Upper lobe of left lung (tissue), 4 donors: ENCODE measurements at regions not wholly inside any gene's neighbourhood (a gene's known extent, or its start where the extent isn't known, plus 50 kb on each side); places are given as distances from the start of the nearest gene placed in this dataset.

ENCODE experiments used
- EP300 ChIP-seq, 4 donors: sonication (generic); formaldehyde crosslinking; IDR thresholded peaks; one replicate each; pipeline ENCODE4 v1.5.1; 2017; ENCODE audit warnings: antibody characterized with exemption in 4 of 4, control low read depth in 2 of 4
- POLR2A ChIP-seq, 4 donors: fragments of 450-650 bp; IDR thresholded peaks; one replicate each; pipeline ENCODE4 v1.5.1; 2016 to 2017; ENCODE audit warnings: antibody characterized with exemption in 4 of 4, mild to moderate bottlenecking in 2 of 4
- POLR2AphosphoS5 ChIP-seq, 2 donors: sonication (generic); formaldehyde crosslinking; IDR thresholded peaks; one replicate each; pipeline ENCODE4 v1.5.1; 2017; ENCODE audit warnings: antibody characterized with exemption in 2 of 2
- TF ChIP-seq, protein P1 (sequence below), 6 experiments: fragments of 450-650 bp in 4 of 6; fragments of 200-600 bp in 2 of 6; sonication (generic) in 2 of 6; IDR thresholded peaks; one replicate each; pipeline ENCODE4 v1.5.1; 2016 to 2019; ENCODE audit warnings: antibody characterized with exemption in 6 of 6

GRCh38 chr2:41775366-41776025 is 272.3 kb upstream of the PKDCC start:
- TF ChIP-seq POLR2A (IDR thresholded peaks at IDR 0.05) (no peak), EP300 (IDR thresholded peaks at IDR 0.05) (no peak), POLR2AphosphoS5 (IDR thresholded peaks at IDR 0.05) (no peak)
- TF ChIP-seq, protein P1, sequence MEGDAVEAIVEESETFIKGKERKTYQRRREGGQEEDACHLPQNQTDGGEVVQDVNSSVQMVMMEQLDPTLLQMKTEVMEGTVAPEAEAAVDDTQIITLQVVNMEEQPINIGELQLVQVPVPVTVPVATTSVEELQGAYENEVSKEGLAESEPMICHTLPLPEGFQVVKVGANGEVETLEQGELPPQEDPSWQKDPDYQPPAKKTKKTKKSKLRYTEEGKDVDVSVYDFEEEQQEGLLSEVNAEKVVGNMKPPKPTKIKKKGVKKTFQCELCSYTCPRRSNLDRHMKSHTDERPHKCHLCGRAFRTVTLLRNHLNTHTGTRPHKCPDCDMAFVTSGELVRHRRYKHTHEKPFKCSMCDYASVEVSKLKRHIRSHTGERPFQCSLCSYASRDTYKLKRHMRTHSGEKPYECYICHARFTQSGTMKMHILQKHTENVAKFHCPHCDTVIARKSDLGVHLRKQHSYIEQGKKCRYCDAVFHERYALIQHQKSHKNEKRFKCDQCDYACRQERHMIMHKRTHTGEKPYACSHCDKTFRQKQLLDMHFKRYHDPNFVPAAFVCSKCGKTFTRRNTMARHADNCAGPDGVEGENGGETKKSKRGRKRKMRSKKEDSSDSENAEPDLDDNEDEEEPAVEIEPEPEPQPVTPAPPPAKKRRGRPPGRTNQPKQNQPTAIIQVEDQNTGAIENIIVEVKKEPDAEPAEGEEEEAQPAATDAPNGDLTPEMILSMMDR (IDR thresholded peaks at IDR 0.05): no peak
